H1 (cell line): ENCODE measurements at regions not wholly inside any gene's neighbourhood (a gene's known extent, or its start where the extent isn't known, plus 50 kb on each side); places are given as distances from the start of the nearest gene placed in this dataset.

ENCODE experiments used
- CTCF ChIA-PET: fragments of 300-600 bp; sonication (Branson Sonifier 250); formaldehyde crosslinking; loops from one replicate; lab custom pipeline; 2021; ENCODE audit not compliant: partially characterized antibody; lab: Charles Lee
- POLR2A ChIA-PET: fragments of 300-600 bp; sonication (Branson Sonifier 250); formaldehyde crosslinking; loops from one replicate; lab custom pipeline; 2021; ENCODE audit warnings: inconsistent platforms; ENCODE audit not compliant: partially characterized antibody; lab: Charles Lee
- DNase-seq, 2 experiments: peaks; one replicate each; pipeline versions ENCODE4 v3.0.0 to v3.0.0-alpha.2; 2010 to 2022; ENCODE audit warnings: low spot score in 2 of 2, low read depth in 1 of 2, mixed read lengths in 1 of 2
- FAIRE-seq: peaks from 2 replicates; lab custom pipeline; 2011; peaks lifted over from hg19 to GRCh38; lab: Jason Lieb, UNC
- H2AFZ ChIP-seq: 2 replicates; pipeline ENCODE4 v1.8.1; 2012; ENCODE audit warnings: low read length, inconsistent platforms
- H2AK5ac ChIP-seq: 2 replicates; pipeline ENCODE4 v1.6.1; 2013; ENCODE audit warnings: low read depth, low read length
- H2BK120ac ChIP-seq: replicated peaks from 2 replicates; pipeline ENCODE3; 2013; ENCODE audit warnings: low read depth, low read length, inconsistent platforms
- H2BK12ac ChIP-seq: 2 replicates; pipeline ENCODE4 v1.6.1; 2013; ENCODE audit warnings: low read depth, low read length
- H2BK15ac ChIP-seq: 2 replicates; pipeline ENCODE4 v1.6.1; 2013; ENCODE audit warnings: low read length
- H2BK20ac ChIP-seq: 2 replicates; pipeline ENCODE4 v1.6.1; 2013; ENCODE audit warnings: low read length
- H2BK5ac ChIP-seq: 2 replicates; pipeline ENCODE4 v1.6.1; 2013; ENCODE audit warnings: low read depth, low read length
- H3K14ac ChIP-seq: 2 replicates; pipeline ENCODE4 v1.6.1; 2013; ENCODE audit warnings: inconsistent platforms; ENCODE audit not compliant: insufficient read length
- H3K18ac ChIP-seq: 2 replicates; pipeline ENCODE4 v1.6.1; 2013; ENCODE audit warnings: low read length; ENCODE audit errors: extremely low read depth
- H3K23ac ChIP-seq: 2 replicates; pipeline ENCODE4 v1.6.1; 2013; ENCODE audit warnings: inconsistent platforms; ENCODE audit not compliant: insufficient read length
- H3K23me2 ChIP-seq: 2 replicates; pipeline ENCODE4 v1.6.1; 2013; ENCODE audit warnings: low read depth, low read length
- H3K27ac ChIP-seq: 2 replicates; pipeline ENCODE4 v1.6.1; 2011; ENCODE audit warnings: low read depth, low read length, inconsistent platforms
- H3K27me3 ChIP-seq, 4 experiments: replicated peaks in 1 of 4; 1 replicate in 1 of 4; 2 replicates in 3 of 4; pipeline versions ENCODE4 v1.6.1 to v1.8.1; 2011 to 2013; ENCODE audit warnings: low read length in 3 of 4, mild to moderate bottlenecking in 3 of 4, inconsistent platforms in 2 of 4, mixed read lengths in 2 of 4, moderate library complexity in 1 of 4; ENCODE audit not compliant: control insufficient read depth in 3 of 4, insufficient read depth in 3 of 4; ENCODE audit errors: extremely low read depth in 1 of 4
- H3K36me3 ChIP-seq, 4 experiments: 2 replicates each; pipeline versions ENCODE4 v1.6.1 to v1.8.1; 2011 to 2013; ENCODE audit warnings: mild to moderate bottlenecking in 4 of 4, low read length in 3 of 4, moderate library complexity in 2 of 4, control low read depth in 1 of 4, inconsistent platforms in 1 of 4; ENCODE audit not compliant: insufficient read depth in 4 of 4, control insufficient read depth in 2 of 4
- H3K4ac ChIP-seq: replicated peaks from 2 replicates; pipeline ENCODE3; 2013; ENCODE audit warnings: low read length, low read depth, mixed read lengths, inconsistent platforms; ENCODE audit not compliant: insufficient read length
- H3K4me1 ChIP-seq, 4 experiments: replicated peaks in 1 of 4; 1 replicate in 1 of 4; 2 replicates in 3 of 4; pipeline versions ENCODE4 v1.6.1 to v1.8.1; 2011 to 2013; ENCODE audit warnings: low read length in 3 of 4, inconsistent platforms in 2 of 4, mixed read lengths in 1 of 4; ENCODE audit not compliant: insufficient read depth in 4 of 4, control insufficient read depth in 3 of 4
- H3K4me2 ChIP-seq, 2 experiments: 2 replicates each; pipeline versions ENCODE4 v1.6.1 to v1.8.1; 2011 to 2013; ENCODE audit warnings: low read depth in 2 of 2, low read length in 2 of 2, control low read depth in 1 of 2, inconsistent platforms in 1 of 2, mild to moderate bottlenecking in 1 of 2; ENCODE audit not compliant: insufficient read depth in 1 of 2
- H3K4me3 ChIP-seq, 4 experiments: fragments of 200-600, 300-600 bp in 1 of 4; sonication (generic), shearing (Covaris generic), sonication (Bioruptor Twin) in 1 of 4; 2 replicates each; pipeline versions ENCODE4 v1.5.1 to v1.8.1; 2011 to 2016; ENCODE audit warnings: low read length in 4 of 4, low read depth in 3 of 4, control low read depth in 2 of 4, inconsistent platforms in 2 of 4, mild to moderate bottlenecking in 2 of 4, mixed read lengths in 1 of 4, moderate library complexity in 1 of 4; ENCODE audit not compliant: insufficient read depth in 2 of 4; ENCODE audit errors: extremely low read depth in 1 of 4
- H3K56ac ChIP-seq: replicated peaks from 2 replicates; pipeline ENCODE3; 2013; ENCODE audit warnings: low read depth, mild to moderate bottlenecking, mixed read lengths, low read length, inconsistent platforms; ENCODE audit not compliant: insufficient read length
- H3K79me1 ChIP-seq: 2 replicates; pipeline ENCODE4 v1.6.1; 2013; ENCODE audit warnings: low read depth, low read length, control low read depth
- H3K79me2 ChIP-seq, 2 experiments: 2 replicates each; pipeline versions ENCODE4 v1.6.1 to v1.8.1; 2012 to 2013; ENCODE audit warnings: low read length in 2 of 2, mild to moderate bottlenecking in 2 of 2, inconsistent platforms in 1 of 2; ENCODE audit not compliant: insufficient read depth in 2 of 2, control insufficient read depth in 1 of 2
- H3K9ac ChIP-seq, 4 experiments: replicated peaks in 1 of 4; 1 replicate in 1 of 4; 2 replicates in 3 of 4; pipeline versions ENCODE4 v1.6.1 to v1.8.1; 2011 to 2013; ENCODE audit warnings: low read depth in 3 of 4, low read length in 3 of 4, control low read depth in 2 of 4, mild to moderate bottlenecking in 2 of 4, moderate library complexity in 2 of 4, inconsistent platforms in 1 of 4; ENCODE audit errors: extremely low read depth in 1 of 4
- H3K9me3 ChIP-seq, 2 experiments: 2 replicates each; pipeline versions ENCODE4 v1.6.1 to v1.8.1; 2012 to 2013; ENCODE audit warnings: mild to moderate bottlenecking in 2 of 2, moderate library complexity in 2 of 2, control low read depth in 1 of 2, inconsistent platforms in 1 of 2, low read depth in 1 of 2, low read length in 1 of 2, mixed read lengths in 1 of 2; ENCODE audit not compliant: insufficient read depth in 2 of 2
- H4K20me1 ChIP-seq, 2 experiments: replicated peaks in 1 of 2; 2 replicates each; pipeline versions ENCODE3 to v1.8.1; 2011 to 2013; ENCODE audit warnings: inconsistent platforms in 2 of 2, low read length in 2 of 2, mild to moderate bottlenecking in 1 of 2; ENCODE audit not compliant: insufficient read depth in 2 of 2, control insufficient read depth in 1 of 2
- H4K5ac ChIP-seq: 2 replicates; pipeline ENCODE4 v1.6.1; 2013; ENCODE audit warnings: low read length, low read depth, mixed read lengths, inconsistent platforms; ENCODE audit not compliant: insufficient read length
- H4K8ac ChIP-seq: 2 replicates; pipeline ENCODE4 v1.8.0; 2013; ENCODE audit warnings: mild to moderate bottlenecking, moderate library complexity, low read length, inconsistent platforms; ENCODE audit not compliant: insufficient read depth; ENCODE audit errors: extremely low read depth
- H4K91ac ChIP-seq: replicated peaks from 2 replicates; pipeline ENCODE3; 2013; ENCODE audit warnings: low read length, mixed read lengths, inconsistent platforms; ENCODE audit not compliant: insufficient read length
- CHD2 ChIP-seq: IDR thresholded peaks from 2 replicates; pipeline ENCODE4 v1.6.1; 2012; ENCODE audit warnings: low read length, improper control_type of control experiment
- EZH2 ChIP-seq: fragments of 200-600 bp; sonication (generic); IDR thresholded peaks from 2 replicates; pipeline ENCODE4 v1.7.1; 2012; ENCODE audit warnings: low read depth, mild to moderate bottlenecking, moderate library complexity, low read length, inconsistent platforms; ENCODE audit not compliant: severe bottlenecking
- FOSL1 ChIP-seq: IDR thresholded peaks from 2 replicates; pipeline ENCODE4 v1.6.1; 2011; ENCODE audit warnings: mild to moderate bottlenecking, low read depth, low read length, moderate library complexity; ENCODE audit not compliant: insufficient read depth
- POLR2A ChIP-seq, 2 experiments: IDR thresholded peaks; 1 replicate in 1 of 2; 2 replicates in 1 of 2; pipeline ENCODE4 v1.6.1; 2011; ENCODE audit warnings: low read depth in 2 of 2, low read length in 2 of 2, mild to moderate bottlenecking in 2 of 2; ENCODE audit errors: control extremely low read depth in 1 of 2
- TEAD4 ChIP-seq: IDR thresholded peaks from 2 replicates; pipeline ENCODE4 v1.6.1; 2012; ENCODE audit warnings: low read depth, low read length, inconsistent platforms, mixed read lengths
- YY1 ChIP-seq: IDR thresholded peaks from 2 replicates; pipeline ENCODE4 v1.6.1; 2011; ENCODE audit warnings: low read depth, mild to moderate bottlenecking, low read length
- WGBS, 2 experiments: shearing (Covaris generic) in 1 of 2; methylation state at CpG; one replicate each; pipeline versions ENCODE4 v1.1.6 to v1.1.7; 2013 to 2015; ENCODE audit warnings: low lambda C conversion rate in 2 of 2, mixed read lengths in 2 of 2, inconsistent platforms in 1 of 2, low coverage in 1 of 2, missing lambda C conversion rate in 1 of 2; ENCODE audit not compliant: insufficient replicate concordance in 2 of 2, insufficient coverage in 1 of 2, insufficient read length in 1 of 2; ENCODE audit errors: extremely low coverage in 1 of 2, missing lambda C conversion rate in 1 of 2; 5-methylcytosine and 5-hydroxymethylcytosine counted together

DNA sequence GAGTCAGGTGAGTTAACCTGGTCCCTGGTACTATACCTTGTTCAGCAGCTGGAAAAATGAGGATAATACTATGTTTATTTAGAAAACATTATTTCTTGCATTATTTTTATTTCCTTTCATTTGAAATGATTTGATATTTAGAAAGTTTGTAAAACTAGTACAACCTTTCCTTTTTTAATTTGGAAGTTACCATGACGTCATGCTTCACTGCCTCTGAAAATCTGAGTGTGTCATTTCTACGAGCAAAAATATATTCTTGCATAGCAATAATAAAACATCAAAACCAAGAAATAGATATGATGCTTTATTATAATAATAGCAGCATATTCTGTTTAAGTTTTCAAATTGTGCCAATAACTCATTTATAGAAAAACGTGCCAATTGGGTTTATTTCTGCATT is 1445.0 kb upstream of the RAG2 start:
- no peaks in the 10 kb centered on the region for H3K36me3 ChIP-seq
- CTCF ChIA-PET = no interaction called here
- 89% methylated on average over 3 of the region's 3 CpGs; no CpG with 5 or more reads in 1 of the 2 experiments for WGBS, 2 experiments

More for the DNA sequence above, 1445.0 kb upstream of the RAG2 start:
- no peak overlapping the region for H3K4me2 ChIP-seq
- no peak overlapping the region for H3K18ac ChIP-seq
- no peak overlapping the region for H2BK5ac ChIP-seq
- no peak overlapping the region for H4K8ac ChIP-seq
- H2BK12ac ChIP-seq = no peak overlapping the region
- H3K23me2 ChIP-seq = no peaks in the 10 kb centered on the region
- FAIRE-seq (no peak), DNase-seq (no peak)
- peaks cover 0 to 3% (median 0%) of the 10 kb centered on the region in 4 experiments; a peak in 2 of 7 replicates for H3K4me1 ChIP-seq
- H3K14ac ChIP-seq = no peak overlapping the region
- H3K79me2 ChIP-seq = no peaks in the 10 kb centered on the region
- no peak overlapping the region for H4K91ac ChIP-seq
- TF ChIP-seq YY1 (no peak), CHD2 (no peak), FOSL1 (no peak), EZH2 (no peak), POLR2A (IDR thresholded peaks at IDR 0.05; ENCODE audit: control extremely low read depth in 1 of 2, low read depth in 2 of 2, low read length in 2 of 2) (no peak), TEAD4 (no peak)
- H3K56ac ChIP-seq = no peak overlapping the region
- no peaks in the 10 kb centered on the region for H3K9me3 ChIP-seq
- no peak overlapping the region for H2AFZ ChIP-seq
- POLR2A ChIA-PET = no interaction called here
- H3K9ac ChIP-seq = no peak overlapping the region
- H4K5ac ChIP-seq = no peak overlapping the region
- no peak overlapping the region for H3K4ac ChIP-seq
- no peak overlapping the region for H2BK20ac ChIP-seq
- H2AK5ac ChIP-seq = no peak overlapping the region
- no peaks in the 10 kb centered on the region for H4K20me1 ChIP-seq
- no peak overlapping the region for H3K27ac ChIP-seq
- no peak overlapping the region for H2BK15ac ChIP-seq
- H3K27me3 ChIP-seq = no peaks in the 10 kb centered on the region
- H3K23ac ChIP-seq = no peak overlapping the region
- no peak overlapping the region for H3K4me3 ChIP-seq
- no peaks in the 10 kb centered on the region for H3K79me1 ChIP-seq
- no peak overlapping the region for H2BK120ac ChIP-seq
